ENCODE measurements at regions not wholly inside any gene's neighbourhood (a gene's known extent, or its start where the extent isn't known, plus 50 kb on each side); places are given as distances from the start of the nearest gene placed in this dataset.

- H3K4me1 Mint-ChIP-seq (ENCODE audit: low read depth) = peaks cover 4% of the 10 kb centered on the region
- DNase-seq (ENCODE audit: low spot score, unreplicated experiment) = no peak
- peaks cover 6% of the 10 kb centered on the region for H3K9me3 Mint-ChIP-seq (ENCODE audit: low read depth)
- H3K27ac Mint-ChIP-seq = no peak overlapping the region
- TF ChIP-seq CTCF (IDR thresholded peaks at IDR 0.05; ENCODE audit: unreplicated experiment) = no peak
- H3K4me3 Mint-ChIP-seq (ENCODE audit: low read depth) = no peak overlapping the region
- no peaks in the 10 kb centered on the region for H3K36me3 Mint-ChIP-seq (ENCODE audit: insufficient read depth)
- no peaks in the 10 kb centered on the region for H3K27me3 Mint-ChIP-seq
These were observed 397.0 kb downstream of the NR2F1-AS1 start for GRCh38 chr5:93184041-93184440.

- H3K27me3 Mint-ChIP-seq = no peaks in the 10 kb centered on the region
- H3K4me3 Mint-ChIP-seq (ENCODE audit: low read depth) = no peak overlapping the region
- H3K27ac Mint-ChIP-seq = no peak overlapping the region
- no peak for TF ChIP-seq CTCF (IDR thresholded peaks at IDR 0.05; ENCODE audit: unreplicated experiment)
- peaks cover 3% of the 10 kb centered on the region for H3K9me3 Mint-ChIP-seq (ENCODE audit: low read depth)
- DNase-seq (ENCODE audit: low spot score, unreplicated experiment) = no peak
- H3K36me3 Mint-ChIP-seq (ENCODE audit: insufficient read depth) = no peaks in the 10 kb centered on the region
- no peaks in the 10 kb centered on the region for H3K4me1 Mint-ChIP-seq (ENCODE audit: low read depth)
These were observed 401.6 kb downstream of the NR2F1-AS1 start for GRCh38 chr5:93179466-93179865.

GRCh38 chr5:93174930-93175329 is 406.1 kb downstream of the NR2F1-AS1 start:
- no peak for DNase-seq (ENCODE audit: low spot score, unreplicated experiment)
- no peak for TF ChIP-seq CTCF (IDR thresholded peaks at IDR 0.05; ENCODE audit: unreplicated experiment)
- Mint-ChIP-seq H3K36me3 (ENCODE audit: insufficient read depth) (no peaks in the 10 kb centered on the region), H3K27ac (no peak overlapping the region), H3K27me3 (no peaks in the 10 kb centered on the region), H3K9me3 (ENCODE audit: low read depth) (peaks cover 9% of the 10 kb centered on the region), H3K4me3 (ENCODE audit: low read depth) (no peak overlapping the region), H3K4me1 (ENCODE audit: low read depth) (no peaks in the 10 kb centered on the region)

- TF ChIP-seq CTCF (IDR thresholded peaks at IDR 0.05; ENCODE audit: unreplicated experiment) = no peak
- Mint-ChIP-seq H3K36me3 (ENCODE audit: insufficient read depth) (no peaks in the 10 kb centered on the region), H3K27ac (no peak overlapping the region), H3K4me1 (ENCODE audit: low read depth) (peaks cover 6% of the 10 kb centered on the region), H3K27me3 (no peaks in the 10 kb centered on the region), H3K4me3 (ENCODE audit: low read depth) (no peak overlapping the region), H3K9me3 (ENCODE audit: low read depth) (peaks cover 18% of the 10 kb centered on the region)
- no peak for DNase-seq (ENCODE audit: low spot score, unreplicated experiment)
These were observed 415.5 kb downstream of the NR2F1-AS1 start for GRCh38 chr5:93165559-93165958.

- Mint-ChIP-seq H3K27ac (no peak overlapping the region), H3K4me3 (ENCODE audit: low read depth) (no peak overlapping the region), H3K9me3 (ENCODE audit: low read depth) (peaks cover 12% of the 10 kb centered on the region), H3K4me1 (ENCODE audit: low read depth) (peaks cover 6% of the 10 kb centered on the region), H3K36me3 (ENCODE audit: insufficient read depth) (no peaks in the 10 kb centered on the region), H3K27me3 (no peaks in the 10 kb centered on the region)
- no peak for TF ChIP-seq CTCF (IDR thresholded peaks at IDR 0.05; ENCODE audit: unreplicated experiment)
- no peak for DNase-seq (ENCODE audit: low spot score, unreplicated experiment)
These were observed 416.3 kb downstream of the NR2F1-AS1 start for GRCh38 chr5:93164690-93165089.
